Right ventricle myocardium superior (tissue), 1 donor: ENCODE measurements at regions not wholly inside any gene's neighbourhood (a gene's known extent, or its start where the extent isn't known, plus 50 kb on each side); places are given as distances from the start of the nearest gene placed in this dataset.

Experiments used
- ATAC-seq: fragments of 200-7000 bp; cut with Tn5 transposase; one replicate; pipeline ENCODE4 v1.9.1; 2020; ENCODE audit warnings: mild to moderate bottlenecking; ENCODE audit not compliant: poor library complexity
- DNase-seq: peaks from one replicate; pipeline ENCODE4 v3.0.0-alpha.2; 2020
- intact Hi-C: fragments of 100-400 bp; cut with DNase I; formaldehyde crosslinking; loops from one replicate; pipeline ENCODE4 v1.11.2; 2022
- donor health status: DM: no; HTN: yes; CAD: no; lungs with severe emphysema.

DNA sequence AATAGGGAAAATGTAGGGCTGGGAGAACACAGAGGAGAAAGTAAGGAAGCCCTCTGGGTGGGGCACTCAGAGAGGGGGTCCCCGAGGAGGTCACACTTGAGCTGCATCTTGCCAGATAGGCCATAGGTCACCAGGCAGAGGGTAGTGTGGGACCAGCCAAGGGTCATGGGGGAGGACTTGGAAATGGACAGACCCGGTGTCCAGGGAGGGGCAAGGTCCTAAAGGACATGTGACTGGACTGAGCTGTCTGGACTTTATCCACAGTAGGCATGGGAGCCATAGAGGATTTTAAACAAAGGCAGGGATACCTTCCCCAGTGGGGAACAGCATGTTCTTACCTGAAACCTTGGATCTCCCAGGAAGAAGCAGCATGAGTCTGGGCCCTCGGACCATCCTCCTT lies 266.7 kb downstream of the LRFN2 start:
- no peak for DNase-seq
- intact Hi-C loops: loop anchor here (10.0 kb wide), 2 partner anchors 264 to 504 kb away; partner anchors contain the start of gene LRFN2
- no peak for ATAC-seq

- intact Hi-C loops: no loop called here
- DNase-seq: no peak
- no peak for ATAC-seq
Observed at GRCh38 chr6:40319124-40319523, 268.0 kb downstream of the LRFN2 start.

DNA sequence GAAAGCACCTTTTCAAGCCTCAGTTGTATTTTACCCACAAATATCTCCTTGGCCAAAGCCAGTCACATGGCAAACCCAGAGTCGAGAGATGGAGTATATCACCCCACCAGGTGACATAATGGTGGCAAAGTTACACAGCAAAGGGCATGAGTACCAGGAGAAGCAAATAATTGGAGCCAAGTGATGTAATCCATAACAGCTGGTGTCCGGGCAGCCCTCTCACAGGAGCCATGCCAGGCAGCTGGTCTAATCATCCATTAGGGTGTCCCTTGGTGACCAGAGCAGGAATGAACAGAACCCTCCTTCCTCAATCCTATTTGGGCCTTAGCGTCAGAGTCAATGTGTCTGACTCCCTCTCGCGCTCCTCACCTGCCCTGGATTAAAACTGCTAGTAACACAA lies 272.1 kb downstream of the LRFN2 start:
- ATAC-seq (no peak), DNase-seq (no peak)
- intact Hi-C loops: no loop called here

DNA sequence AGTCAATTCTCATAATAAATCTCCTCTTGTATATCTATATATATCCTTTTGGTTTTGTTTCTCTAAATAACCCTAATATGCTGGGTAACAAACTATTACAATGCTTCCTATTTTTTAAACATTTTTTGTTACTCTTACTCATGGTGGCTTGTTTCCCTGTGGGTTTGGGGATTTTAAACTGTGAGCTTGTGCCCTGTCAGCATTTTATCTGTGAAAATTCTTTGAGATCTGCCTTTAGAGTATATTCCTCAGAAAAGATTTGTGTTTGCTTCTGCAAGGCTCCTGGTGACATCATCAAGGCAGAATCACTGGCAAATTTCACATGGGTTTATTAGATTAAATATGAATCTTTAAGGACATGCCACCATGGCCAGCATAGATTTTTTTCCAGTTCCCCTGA lies 273.6 kb downstream of the LRFN2 start:
- ATAC-seq (no peak), DNase-seq (no peak)
- intact Hi-C loops: no loop called here

DNA sequence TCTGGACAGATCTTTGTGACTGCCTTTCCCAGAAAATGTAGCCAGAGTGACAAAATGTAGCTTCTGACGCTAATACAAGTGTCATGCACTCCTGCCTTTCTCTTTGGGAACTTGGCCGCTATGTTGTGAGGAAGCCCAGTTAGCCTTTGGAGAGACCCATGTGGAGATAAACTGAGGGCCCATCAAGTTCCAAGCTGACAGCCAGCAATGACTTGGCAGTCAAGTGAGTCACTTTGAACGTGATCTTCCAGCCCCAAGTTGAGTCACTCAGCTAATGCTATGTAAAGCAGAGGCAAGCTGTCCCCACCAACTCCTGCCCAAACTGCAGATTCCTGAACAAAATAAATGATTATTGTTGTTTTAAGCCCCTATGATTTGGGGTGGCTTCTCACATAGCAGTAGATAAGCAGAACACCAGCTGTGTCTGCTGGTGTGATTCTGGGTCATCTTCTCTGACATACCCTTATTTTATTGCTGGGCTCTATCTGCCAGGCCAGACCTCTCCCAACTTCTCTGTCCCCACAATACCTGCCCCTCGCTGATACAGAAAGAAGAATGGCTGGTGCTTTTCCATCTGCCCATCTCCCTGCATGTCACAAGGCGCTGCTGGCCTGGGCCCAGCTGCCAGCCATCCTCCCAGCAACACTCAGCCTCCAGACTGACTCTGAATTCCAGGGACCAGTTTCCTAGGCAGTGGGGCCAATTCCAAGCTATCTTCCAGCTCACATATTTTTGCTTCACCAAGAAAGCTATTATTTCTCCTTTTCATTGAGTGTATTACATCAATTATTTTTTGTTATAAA lies 274.8 kb downstream of the LRFN2 start:
- ATAC-seq: peak; percentile 46
- DNase-seq: no peak
- intact Hi-C loops: no loop called here

GRCh38 chr6:40308533-40309306 lies 278.4 kb downstream of the LRFN2 start:
- no peak for DNase-seq
- ATAC-seq: peak; percentile 60
- intact Hi-C loops: loop anchor here (5.0 kb wide), 1 partner anchor 326 kb away; no protein-coding TSS in a partner anchor

GRCh38 chr6:40307712-40308111 lies 279.5 kb downstream of the LRFN2 start:
- ATAC-seq (no peak), DNase-seq (no peak)
- intact Hi-C loops: loop anchor here (5.0 kb wide), 1 partner anchor 325 kb away; no protein-coding TSS in a partner anchor

- intact Hi-C loops: no loop called here
- ATAC-seq: no peak
- DNase-seq: no peak
Observed at GRCh38 chr6:40302856-40303454, 284.2 kb downstream of the LRFN2 start.

- peak; percentile 77 for ATAC-seq
- intact Hi-C loops: no loop called here
- DNase-seq: no peak
Observed at GRCh38 chr6:40299681-40300080, 287.5 kb downstream of the LRFN2 start.

GRCh38 chr6:40298207-40298606 lies 289.0 kb downstream of the LRFN2 start:
- intact Hi-C loops: no loop called here
- no peak for DNase-seq
- no peak for ATAC-seq

DNA sequence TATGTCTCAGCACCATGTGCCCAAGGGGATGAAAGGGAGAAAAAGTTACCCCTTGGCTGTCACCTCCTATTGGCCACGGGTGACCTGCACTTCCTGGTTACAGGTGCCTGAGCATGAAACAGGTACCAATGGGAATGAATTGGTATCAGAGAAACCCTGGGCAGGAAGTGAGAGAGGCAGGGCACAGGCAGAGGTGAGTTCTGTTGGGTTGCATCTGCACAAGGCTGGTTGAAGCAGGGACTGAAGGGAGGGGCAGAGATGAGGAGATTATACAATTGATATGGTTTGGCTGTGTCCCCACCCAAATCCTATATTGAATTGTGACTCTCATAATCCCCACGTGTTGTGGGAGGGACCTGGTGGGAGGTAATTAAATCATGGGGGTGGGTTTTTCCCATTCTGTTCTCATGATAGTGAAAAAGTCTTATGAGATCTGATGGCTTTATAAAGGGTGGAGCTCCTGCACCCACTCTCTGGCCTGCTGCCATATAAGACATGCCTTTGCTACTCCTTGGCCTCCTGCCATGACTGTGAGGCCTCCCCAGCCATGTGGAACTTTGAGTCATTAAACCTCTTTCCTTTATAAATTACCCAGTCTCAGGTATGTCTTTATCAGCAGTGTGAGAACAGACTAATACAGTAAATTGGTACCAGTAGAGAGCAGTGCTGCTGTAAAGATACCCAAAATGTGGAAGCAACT lies 291.8 kb downstream of the LRFN2 start:
- no peak for DNase-seq
- intact Hi-C loops: no loop called here
- no peak for ATAC-seq

DNA sequence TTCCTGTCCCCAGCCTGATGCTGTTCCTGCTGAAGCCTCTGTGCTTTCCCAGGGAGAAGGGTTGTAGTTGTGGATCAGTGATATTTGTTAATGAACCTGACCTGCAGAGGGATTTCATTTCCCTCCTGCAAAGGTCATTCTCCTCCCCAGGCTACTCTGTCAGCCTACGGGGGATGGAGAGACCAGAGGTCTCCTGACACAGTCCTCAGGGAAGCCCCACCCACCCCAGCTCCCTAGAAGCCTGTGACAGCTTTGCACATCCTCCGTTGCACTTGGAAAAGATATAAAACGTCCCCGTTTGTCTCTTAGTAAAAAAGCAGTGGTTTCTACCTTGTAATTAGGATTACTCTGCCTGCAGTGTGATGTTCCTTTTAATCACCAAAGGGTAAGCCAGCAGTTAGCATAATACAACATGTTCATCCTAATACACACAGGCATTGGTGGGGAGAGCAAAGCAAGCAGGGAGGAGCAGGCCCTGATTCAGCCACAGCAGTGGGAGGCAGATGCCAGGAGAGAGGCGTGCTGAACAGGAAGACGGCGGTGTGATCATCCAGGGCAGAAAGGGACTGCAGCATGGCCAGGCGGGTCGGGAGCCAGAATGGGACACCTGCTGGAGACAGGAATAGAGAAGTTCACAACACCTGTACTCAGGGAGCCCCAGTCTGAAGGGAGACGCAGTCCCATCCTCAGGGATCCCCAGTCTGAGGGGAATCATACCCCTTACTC lies 293.5 kb downstream of the LRFN2 start:
- intact Hi-C loops: no loop called here
- no peak for ATAC-seq
- DNase-seq: no peak

GRCh38 chr6:40293060-40293459 lies 294.1 kb downstream of the LRFN2 start:
- intact Hi-C loops: no loop called here
- ATAC-seq: no peak

DNA sequence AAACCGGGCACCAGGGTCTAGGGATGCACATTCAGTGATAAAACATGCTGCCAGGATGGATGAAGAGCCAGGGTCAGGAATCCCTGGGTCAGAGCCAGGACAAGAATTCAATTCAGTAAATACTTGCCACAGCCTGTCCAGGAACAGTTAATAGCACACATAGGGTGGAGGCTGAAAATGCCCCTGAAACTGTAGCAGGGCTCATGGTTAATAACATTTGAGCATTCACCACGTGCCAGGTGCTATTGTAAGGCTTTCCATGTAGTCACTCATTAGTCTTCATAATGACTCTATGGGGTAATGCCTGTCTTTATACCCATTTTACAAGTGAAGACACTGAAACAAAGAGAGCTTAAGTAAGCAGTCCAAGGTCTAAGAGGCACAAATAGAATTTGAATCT lies 296.3 kb downstream of the LRFN2 start:
- no peak for DNase-seq
- ATAC-seq: no peak
- intact Hi-C loops: no loop called here

More at GRCh38 chr6:40293060-40293459, 294.1 kb downstream of the LRFN2 start:
- no peak for DNase-seq

GRCh38 chr6:40288919-40289318 lies 298.2 kb downstream of the LRFN2 start:
- DNase-seq (no peak), ATAC-seq (no peak)
- intact Hi-C loops: no loop called here

DNA sequence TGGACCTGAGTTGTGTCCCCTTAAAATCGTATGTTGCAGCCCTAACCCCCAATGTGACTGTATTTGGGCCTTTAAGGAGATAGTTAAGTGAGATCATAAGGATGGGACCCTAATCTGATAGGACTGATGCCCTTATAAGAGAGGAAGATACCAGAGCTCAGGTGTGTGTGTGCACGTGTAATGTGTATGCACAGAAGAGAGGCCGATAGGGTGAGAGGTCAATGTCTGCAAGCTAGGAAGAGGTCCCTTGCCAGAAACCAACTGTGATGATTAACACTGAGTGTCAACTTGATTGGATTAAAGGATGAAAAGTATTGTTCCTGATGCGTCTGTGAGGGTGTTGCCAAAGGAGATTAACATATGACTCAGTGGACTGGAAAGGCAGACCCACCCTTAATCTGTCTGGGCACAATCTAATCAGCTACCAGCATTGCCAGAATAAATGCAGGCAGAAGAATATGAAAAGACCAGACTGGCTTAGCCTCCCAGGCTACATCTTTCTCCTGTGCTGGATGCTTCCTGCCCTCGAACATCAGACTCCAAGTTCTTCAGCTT lies 299.8 kb downstream of the LRFN2 start:
- ATAC-seq (no peak), DNase-seq (no peak)
- intact Hi-C loops: no loop called here

DNA sequence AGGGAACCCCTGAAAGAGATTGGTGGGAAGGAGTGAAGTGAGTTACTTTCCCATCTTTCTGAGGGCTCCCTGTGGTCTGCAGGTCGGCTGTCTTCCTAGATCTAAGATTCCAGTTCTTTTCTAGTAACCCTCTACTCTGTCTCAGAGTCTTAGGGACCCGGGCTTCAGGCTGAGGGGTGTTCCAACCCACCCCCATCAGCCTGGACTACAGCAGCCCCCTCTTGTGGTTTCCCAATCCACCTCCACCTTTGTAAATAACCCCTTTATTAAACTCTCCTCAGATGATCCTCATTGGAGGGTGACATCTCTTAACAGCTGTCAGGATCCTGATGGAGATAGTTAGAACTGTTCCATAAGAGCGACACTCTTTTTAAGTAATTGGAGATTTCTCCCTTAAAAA lies 300.4 kb downstream of the LRFN2 start:
- intact Hi-C loops: no loop called here
- ATAC-seq (no peak), DNase-seq (no peak)

DNA sequence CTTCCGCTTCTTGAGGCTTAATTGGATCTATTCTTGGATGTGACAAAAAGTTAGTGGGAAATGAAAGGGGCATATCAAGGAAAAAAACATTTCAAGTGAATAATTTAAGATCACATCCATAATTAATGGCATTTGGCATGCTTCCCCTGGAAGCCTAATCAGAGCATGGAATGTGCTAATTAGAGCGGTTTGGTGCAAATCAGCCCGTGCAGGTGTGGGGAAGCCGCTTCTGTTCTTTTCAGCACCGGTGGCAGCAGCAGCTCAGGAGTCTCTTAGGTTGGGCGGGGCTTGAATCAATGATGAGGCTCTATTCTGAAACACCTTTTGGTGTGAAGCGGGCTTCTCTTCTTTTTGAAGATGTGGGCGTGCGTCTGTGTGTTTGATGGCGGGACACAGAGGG lies 301.2 kb downstream of the LRFN2 start:
- no peak for ATAC-seq
- no peak for DNase-seq
- intact Hi-C loops: no loop called here
